ENCODE measurements at regions not wholly inside any gene's neighbourhood (a gene's known extent, or its start where the extent isn't known, plus 50 kb on each side); places are given as distances from the start of the nearest gene placed in this dataset.

DNA sequence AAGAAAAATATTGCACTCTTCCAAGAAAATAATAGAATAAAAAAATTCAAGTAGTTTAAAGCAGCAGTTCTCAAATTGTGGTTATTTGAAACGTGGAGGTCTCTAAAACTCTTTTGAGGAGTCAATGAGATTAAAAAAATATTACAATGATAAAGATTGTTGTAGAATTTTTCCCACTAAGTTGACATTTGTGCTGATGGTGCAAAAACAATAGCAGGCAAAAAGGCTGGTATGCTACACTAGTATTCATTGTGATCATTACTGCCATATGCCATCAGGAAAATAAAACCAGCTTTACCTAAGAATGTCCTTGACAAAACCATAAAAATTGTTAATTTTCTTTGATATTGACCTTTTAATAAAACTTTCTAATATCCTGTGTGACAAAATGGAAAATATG lies 505.2 kb upstream of the ANO5 start:
- H3K9me1 ChIP-seq (ENCODE audit: control insufficient read depth, insufficient read depth, low read length) = no peaks in the 10 kb centered on the region
- no peak overlapping the region for H3K9ac ChIP-seq (ENCODE audit: insufficient read depth in 1 of 2, low read depth in 2 of 2, low read length in 2 of 2)
- TF ChIP-seq, protein P1, sequence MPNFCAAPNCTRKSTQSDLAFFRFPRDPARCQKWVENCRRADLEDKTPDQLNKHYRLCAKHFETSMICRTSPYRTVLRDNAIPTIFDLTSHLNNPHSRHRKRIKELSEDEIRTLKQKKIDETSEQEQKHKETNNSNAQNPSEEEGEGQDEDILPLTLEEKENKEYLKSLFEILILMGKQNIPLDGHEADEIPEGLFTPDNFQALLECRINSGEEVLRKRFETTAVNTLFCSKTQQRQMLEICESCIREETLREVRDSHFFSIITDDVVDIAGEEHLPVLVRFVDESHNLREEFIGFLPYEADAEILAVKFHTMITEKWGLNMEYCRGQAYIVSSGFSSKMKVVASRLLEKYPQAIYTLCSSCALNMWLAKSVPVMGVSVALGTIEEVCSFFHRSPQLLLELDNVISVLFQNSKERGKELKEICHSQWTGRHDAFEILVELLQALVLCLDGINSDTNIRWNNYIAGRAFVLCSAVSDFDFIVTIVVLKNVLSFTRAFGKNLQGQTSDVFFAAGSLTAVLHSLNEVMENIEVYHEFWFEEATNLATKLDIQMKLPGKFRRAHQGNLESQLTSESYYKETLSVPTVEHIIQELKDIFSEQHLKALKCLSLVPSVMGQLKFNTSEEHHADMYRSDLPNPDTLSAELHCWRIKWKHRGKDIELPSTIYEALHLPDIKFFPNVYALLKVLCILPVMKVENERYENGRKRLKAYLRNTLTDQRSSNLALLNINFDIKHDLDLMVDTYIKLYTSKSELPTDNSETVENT (CRISPR knock-in tag; IDR thresholded peaks at IDR 0.05) = no peak
- TF ChIP-seq ZNF316 (IDR thresholded peaks at IDR 0.05) (peak; percentile 64; the same call in 1 of the 2 replicates), CBX5 (IDR thresholded peaks at IDR 0.05; ENCODE audit: borderline replicate concordance, low read depth) (no peak), ZNF165 (CRISPR knock-in tag; IDR thresholded peaks at IDR 0.05; ENCODE audit: borderline replicate concordance) (no peak), ATF6 (CRISPR knock-in tag; IDR thresholded peaks at IDR 0.05) (no peak), MAFK (IDR thresholded peaks at IDR 0.05; ENCODE audit: low read length) (peak; percentile 60), HOXB6 (CRISPR knock-in tag; IDR thresholded peaks at IDR 0.05; ENCODE audit: borderline replicate concordance) (no peak), ZMIZ1 (IDR thresholded peaks at IDR 0.05; ENCODE audit: low read depth in 2 of 2, low read length in 2 of 2) (no peak), ZSCAN29 (IDR thresholded peaks at IDR 0.05) (no peak), C11orf30 (IDR thresholded peaks at IDR 0.05; ENCODE audit: low read depth) (peak; percentile 41; the same call in 1 of the 2 replicates), MAFF (IDR thresholded peaks at IDR 0.05; ENCODE audit: low read length) (peak; percentile 46)
- CTCF ChIA-PET (ENCODE audit: low intra/inter-chr PET ratio) = no interaction called here
- no peaks in the 10 kb centered on the region for H3K36me3 ChIP-seq (ENCODE audit: control insufficient read depth, insufficient read depth, low read length)
- H3K4me2 ChIP-seq (ENCODE audit: insufficient read depth, low read length) = no peak overlapping the region
- ATAC-seq (no peak), FAIRE-seq (no peak), DNase-seq (ENCODE audit: extremely low read depth in 1 of 4, low spot score in 3 of 4) (no peak)
- H3K27me3 ChIP-seq (ENCODE audit: control insufficient read depth in 2 of 2, insufficient read depth in 2 of 2, low read length in 2 of 2) = no peaks in the 10 kb centered on the region
- POLR2A ChIA-PET = no interaction called here
- no peak overlapping the region for H3K27ac ChIP-seq (ENCODE audit: extremely low read depth, low read depth, low read length)
- no TSS peak for BruUV-seq (replicated peaks)
- no peaks in the 10 kb centered on the region for H3K4me1 ChIP-seq (replicated peaks in 1 of 2; ENCODE audit: control insufficient read depth in 2 of 2, insufficient read depth in 2 of 2, low read length in 2 of 2)
- WGBS (ENCODE audit: insufficient coverage, low coverage, missing lambda C conversion rate) = 0% methylated on average over 1 of the region's 1 CpG
- in situ Hi-C loops (cut with MboI) = no loop called here
- no peaks in the 10 kb centered on the region for H3K79me2 ChIP-seq (ENCODE audit: control insufficient read depth, insufficient read depth, low read length)
- no peaks in the 10 kb centered on the region for H4K20me1 ChIP-seq (replicated peaks; ENCODE audit: control insufficient read depth, insufficient read depth, low read length)
- H3K4me3 ChIP-seq = no peak overlapping the region
- H2AFZ ChIP-seq (ENCODE audit: low read depth, low read length) = no peak overlapping the region
- H3K9me3 ChIP-seq (replicated peaks; ENCODE audit: control insufficient read depth, insufficient read depth, low read depth, low read length) = no peaks in the 10 kb centered on the region
- intact Hi-C loops (cut with micrococcal nuclease) = no loop called here
